ENCODE measurements at regions not wholly inside any gene's neighbourhood (a gene's known extent, or its start where the extent isn't known, plus 50 kb on each side); places are given as distances from the start of the nearest gene placed in this dataset.

- intact Hi-C loops (cut with micrococcal nuclease; ENCODE audit: unreplicated experiment), result no loop called here
- POLR2A ChIA-PET (ENCODE audit: unreplicated experiment), result no interaction called here
These were observed 289.7 kb downstream of the CCDC85A start for GRCh38 chr2:56473524-56473923.

GRCh38 chr2:56474412-56475158, 290.8 kb downstream of the CCDC85A start:
- BruUV-seq (replicated peaks), result no TSS peak
- Histone ChIP-seq H3K36me3 (ENCODE audit: low read depth) (no peaks in the 10 kb centered on the region), H2AFZ (no peak overlapping the region), H3F3A (ENCODE audit: insufficient read depth, low read depth) (no peaks in the 10 kb centered on the region), H3K27ac (no peak overlapping the region), H3K27me3 (ENCODE audit: insufficient read depth, low read depth) (no peaks in the 10 kb centered on the region), H3K9me3 (ENCODE audit: insufficient read depth, low read depth) (no peaks in the 10 kb centered on the region), H3K4me1 (replicated peaks; ENCODE audit: insufficient read depth) (no peaks in the 10 kb centered on the region), H3K4me3 (no peak overlapping the region), H3K4me2 (no peak overlapping the region), H3K9me2 (ENCODE audit: insufficient read depth) (no peaks in the 10 kb centered on the region), H4K20me1 (ENCODE audit: insufficient read depth) (no peaks in the 10 kb centered on the region), H3K79me2 (ENCODE audit: low read depth) (no peaks in the 10 kb centered on the region)
- DNase-seq, result no peak
- no peak for TF ChIP-seq EZH2 (IDR thresholded peaks at IDR 0.05; ENCODE audit: low read depth)
- no peak for TF ChIP-seq CTCF (conservative IDR thresholded peaks at IDR 0.05)
- intact Hi-C loops (cut with micrococcal nuclease; ENCODE audit: unreplicated experiment), result no loop called here
- ChIA-PET POLR2A (ENCODE audit: unreplicated experiment) (no interaction called here), CTCF (no interaction called here)

More at GRCh38 chr2:56473524-56473923, 289.7 kb downstream of the CCDC85A start:
- no peak for DNase-seq
- H3K27ac ChIP-seq, result no peak overlapping the region
- no peaks in the 10 kb centered on the region for H3K27me3 ChIP-seq (ENCODE audit: insufficient read depth, low read depth)
- no peaks in the 10 kb centered on the region for H3K79me2 ChIP-seq (ENCODE audit: low read depth)
- H2AFZ ChIP-seq, result no peak overlapping the region
- no peaks in the 10 kb centered on the region for H3F3A ChIP-seq (ENCODE audit: insufficient read depth, low read depth)
- H3K36me3 ChIP-seq (ENCODE audit: low read depth), result no peaks in the 10 kb centered on the region
- H4K20me1 ChIP-seq (ENCODE audit: insufficient read depth), result no peaks in the 10 kb centered on the region
- BruUV-seq (replicated peaks), result no TSS peak
- no peaks in the 10 kb centered on the region for H3K9me2 ChIP-seq (ENCODE audit: insufficient read depth)
- TF ChIP-seq CTCF (conservative IDR thresholded peaks at IDR 0.05), result no peak
- no peak for TF ChIP-seq EZH2 (IDR thresholded peaks at IDR 0.05; ENCODE audit: low read depth)
- no peaks in the 10 kb centered on the region for H3K9me3 ChIP-seq (ENCODE audit: insufficient read depth, low read depth)
- no peak overlapping the region for H3K4me2 ChIP-seq
- no peak overlapping the region for H3K4me3 ChIP-seq
- H3K4me1 ChIP-seq (replicated peaks; ENCODE audit: insufficient read depth), result no peaks in the 10 kb centered on the region
- CTCF ChIA-PET, result no interaction called here

GRCh38 chr2:56475191-56475590, 291.4 kb downstream of the CCDC85A start:
- Histone ChIP-seq H3K9me3 (ENCODE audit: insufficient read depth, low read depth) (no peaks in the 10 kb centered on the region), H3F3A (ENCODE audit: insufficient read depth, low read depth) (no peaks in the 10 kb centered on the region), H2AFZ (no peak overlapping the region), H3K4me1 (replicated peaks; ENCODE audit: insufficient read depth) (no peaks in the 10 kb centered on the region), H3K4me2 (no peak overlapping the region), H3K9me2 (ENCODE audit: insufficient read depth) (no peaks in the 10 kb centered on the region), H3K36me3 (ENCODE audit: low read depth) (no peaks in the 10 kb centered on the region), H4K20me1 (ENCODE audit: insufficient read depth) (no peaks in the 10 kb centered on the region), H3K27me3 (ENCODE audit: insufficient read depth, low read depth) (no peaks in the 10 kb centered on the region), H3K27ac (no peak overlapping the region), H3K79me2 (ENCODE audit: low read depth) (no peaks in the 10 kb centered on the region), H3K4me3 (no peak overlapping the region)
- no peak for TF ChIP-seq CTCF (conservative IDR thresholded peaks at IDR 0.05)
- no peak for TF ChIP-seq EZH2 (IDR thresholded peaks at IDR 0.05; ENCODE audit: low read depth)
- intact Hi-C loops (cut with micrococcal nuclease; ENCODE audit: unreplicated experiment), result no loop called here
- no peak for DNase-seq
- POLR2A ChIA-PET (ENCODE audit: unreplicated experiment), result no interaction called here
- BruUV-seq (replicated peaks), result no TSS peak
- CTCF ChIA-PET, result no interaction called here

Measured in PC-9 (cell line).